Activated CD4-positive, alpha-beta T cell treated with anti-CD3 and anti-CD28 coated beads, Interleukin-2, Interleukin-6, amounts not matched to agents 100 ng/mL and 50 ng/mL, durations not matched to agents 16 hours and 8 hours (primary cell): ENCODE measurements at regions not wholly inside any gene's neighbourhood (a gene's known extent, or its start where the extent isn't known, plus 50 kb on each side); places are given as distances from the start of the nearest gene placed in this dataset.

Experiments used
- DNase-seq: peaks from one replicate; pipeline ENCODE4 v3.0.0-alpha.2; 2020

- DNase-seq, result no peak
These were observed 411.4 kb downstream of the CCDC91 start for GRCh38 chr12:28601570-28602058.

GRCh38 chr12:28602786-28603185 lies 412.5 kb downstream of the CCDC91 start:
- DNase-seq, result no peak

DNA sequence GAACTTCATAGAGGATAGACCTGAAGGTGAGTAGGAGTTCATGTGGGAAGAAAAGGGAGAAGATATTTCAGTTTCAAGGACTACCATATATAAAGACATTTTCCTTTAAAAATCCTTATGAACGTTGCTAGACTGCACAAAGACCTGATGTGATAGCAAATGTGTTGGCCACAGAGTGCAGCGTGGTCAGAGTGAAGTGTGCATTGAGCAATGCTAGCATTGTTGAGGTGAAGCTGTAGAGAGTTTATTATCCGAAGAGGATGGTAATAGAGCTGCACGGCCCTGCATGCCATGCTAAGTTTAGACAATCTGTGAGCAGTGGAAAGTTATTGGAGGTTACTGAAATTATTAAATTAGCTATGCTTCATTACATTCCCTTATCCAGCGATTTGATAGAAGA lies 413.0 kb downstream of the CCDC91 start:
- DNase-seq, result no peak

DNA sequence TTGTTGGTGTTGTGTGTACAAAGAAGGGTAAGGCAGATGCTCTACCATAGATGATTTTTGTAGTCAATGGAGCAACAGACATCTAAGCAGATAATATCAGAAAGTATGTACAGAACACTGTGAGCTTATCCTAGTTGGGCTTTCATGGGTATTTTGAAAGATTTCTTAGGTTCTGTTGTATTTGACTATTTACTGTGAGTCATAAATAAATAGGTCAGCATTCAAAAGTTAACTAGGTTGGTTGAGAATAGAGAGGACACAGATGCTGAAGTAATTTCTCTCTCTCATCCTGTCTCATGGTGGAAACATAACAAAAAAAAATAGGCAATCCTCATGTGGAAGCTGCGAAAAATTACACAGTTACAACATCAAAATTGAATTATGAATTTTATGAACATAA lies 413.5 kb downstream of the CCDC91 start:
- DNase-seq, result no peak

GRCh38 chr12:28604240-28604639 lies 414.0 kb downstream of the CCDC91 start:
- DNase-seq, result no peak

- no peak for DNase-seq
These were observed 416.8 kb downstream of the CCDC91 start for GRCh38 chr12:28606967-28607557.

GRCh38 chr12:28610401-28611114 lies 420.3 kb downstream of the CCDC91 start:
- no peak for DNase-seq

- DNase-seq, result no peak
These were observed 420.8 kb downstream of the CCDC91 start for GRCh38 chr12:28611115-28611435.

DNA sequence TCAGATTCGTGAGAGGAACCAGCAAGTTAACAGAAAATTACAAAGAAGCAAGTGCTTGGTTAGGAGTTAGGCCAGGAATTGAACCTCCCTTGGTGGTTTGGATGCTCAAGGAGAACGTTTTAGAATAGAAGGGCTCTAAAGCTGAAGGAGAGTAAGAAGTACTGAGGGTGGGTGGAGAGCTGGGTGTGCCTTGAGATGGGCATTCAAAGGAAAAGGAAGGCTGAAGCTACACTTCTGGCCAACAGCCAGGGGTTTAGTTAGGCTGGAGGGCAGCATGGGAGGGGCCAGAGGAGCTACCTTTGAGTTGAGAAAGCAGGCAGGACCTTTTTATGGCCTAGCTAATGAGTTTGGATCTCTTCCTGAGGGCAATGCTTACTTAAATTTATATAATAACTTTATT lies 421.2 kb downstream of the CCDC91 start:
- DNase-seq, result no peak

DNA sequence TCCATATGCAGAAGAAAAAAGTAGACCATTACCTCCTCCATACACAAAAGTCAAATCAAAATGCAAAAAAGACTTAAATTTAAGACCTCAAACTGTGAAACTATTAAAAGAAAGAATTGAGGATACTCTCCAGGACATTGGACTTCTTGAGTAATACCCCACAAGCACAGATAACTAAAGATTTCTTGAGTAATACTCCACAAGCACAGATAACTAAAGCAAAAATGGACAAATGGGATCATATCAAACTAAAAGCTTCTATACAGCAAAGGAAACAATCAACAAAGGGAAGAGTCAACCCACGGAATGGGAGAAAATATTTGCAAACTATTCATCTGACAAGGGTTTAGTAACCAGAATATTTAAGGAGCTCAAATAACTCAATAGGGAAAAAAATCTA lies 427.9 kb downstream of the CCDC91 start:
- DNase-seq, result no peak

DNA sequence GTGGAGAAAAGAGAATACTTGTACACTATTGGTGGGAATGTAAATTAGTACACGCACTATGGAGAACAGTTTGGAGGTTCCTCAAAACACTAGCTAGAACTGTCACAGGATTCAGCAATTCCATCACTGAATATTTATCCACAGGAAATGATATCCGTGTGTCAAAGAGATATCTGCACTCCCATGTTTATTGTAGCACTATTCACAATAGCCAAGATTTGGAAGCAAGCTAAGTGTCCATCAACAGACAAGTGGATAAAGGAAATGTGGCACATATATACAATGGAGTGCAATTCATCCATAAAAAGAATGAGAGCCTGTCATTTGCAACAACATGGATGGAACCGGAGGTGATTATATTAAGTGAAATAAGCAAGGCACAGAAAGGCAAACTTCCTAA lies 428.5 kb downstream of the CCDC91 start:
- no peak for DNase-seq

DNA sequence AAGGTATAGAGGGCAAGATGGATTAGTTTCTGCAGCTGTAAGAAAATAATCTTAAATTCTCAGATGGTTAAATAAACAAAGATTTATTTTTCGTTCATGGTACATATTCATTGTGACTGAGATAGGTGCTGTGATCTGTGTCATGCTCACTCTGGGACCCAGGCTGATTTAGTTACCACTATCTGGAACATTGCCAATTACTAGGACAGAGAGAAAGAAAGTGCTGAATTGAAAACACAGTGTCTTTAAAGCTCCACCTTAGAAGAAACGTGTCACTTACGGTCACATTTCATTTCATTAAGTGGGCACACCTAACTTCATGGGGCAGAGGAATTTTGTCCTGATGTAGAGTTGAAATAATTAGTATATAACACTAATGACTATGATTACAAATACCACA lies 430.0 kb downstream of the CCDC91 start:
- DNase-seq, result no peak

DNA sequence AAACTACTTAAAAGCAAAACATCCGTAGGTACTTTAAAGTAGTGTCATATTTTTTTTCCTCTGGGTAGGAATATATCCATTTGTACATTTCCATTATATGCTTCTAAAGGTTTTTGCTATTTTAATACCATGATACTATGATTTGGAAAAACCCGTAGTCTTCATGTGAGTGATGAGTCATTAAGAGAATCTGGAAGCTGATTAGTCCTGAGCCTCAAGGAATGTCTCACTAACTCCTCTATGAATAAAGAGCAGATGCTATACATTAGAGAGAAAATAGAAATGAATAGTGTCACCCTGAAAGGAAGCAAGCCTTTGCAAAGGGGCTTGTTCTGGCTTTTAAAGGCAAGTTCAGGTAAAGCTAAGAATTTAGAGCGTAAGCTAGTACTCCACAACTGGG lies 432.1 kb downstream of the CCDC91 start:
- no peak for DNase-seq

DNA sequence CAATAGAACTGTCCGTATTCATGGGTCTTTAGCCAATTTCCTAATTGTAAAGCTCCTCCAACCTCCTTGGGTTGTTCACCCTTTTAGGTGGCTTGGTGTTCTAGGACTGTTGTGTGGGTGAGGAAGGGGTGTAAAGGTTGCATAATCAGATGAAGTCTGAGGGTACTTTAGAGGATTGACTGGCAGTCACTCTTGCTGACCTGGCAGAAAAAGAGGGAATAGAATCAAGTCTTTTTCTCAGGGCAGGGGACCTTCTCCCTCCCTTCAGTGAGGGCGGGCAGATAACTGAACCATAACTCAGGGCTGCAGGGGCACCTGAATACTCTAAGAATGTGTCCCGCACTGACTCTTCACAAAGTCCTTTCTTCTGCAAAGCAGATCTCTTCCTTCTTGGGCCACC lies 436.2 kb downstream of the CCDC91 start:
- no peak for DNase-seq

DNA sequence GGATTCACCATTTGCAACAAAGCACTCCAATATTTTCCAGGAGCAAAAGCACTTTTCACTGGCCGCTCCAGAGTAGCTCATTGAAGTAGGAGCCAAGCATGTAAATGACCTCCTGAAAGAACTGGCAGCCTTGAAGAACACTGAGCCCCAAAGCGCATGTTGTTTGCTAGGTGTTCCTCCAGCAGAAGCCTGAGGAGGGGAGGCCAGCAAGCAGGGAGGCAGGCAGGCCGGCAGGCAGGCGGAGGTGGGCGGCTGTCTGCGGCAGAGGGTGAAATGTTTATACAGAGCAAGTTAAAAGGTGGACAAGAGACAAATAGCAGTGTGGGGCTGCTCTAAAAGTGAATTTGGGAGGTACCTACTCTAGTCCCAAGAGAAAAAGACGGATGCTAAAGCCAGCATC lies 439.4 kb downstream of the CCDC91 start:
- DNase-seq, result no peak

DNA sequence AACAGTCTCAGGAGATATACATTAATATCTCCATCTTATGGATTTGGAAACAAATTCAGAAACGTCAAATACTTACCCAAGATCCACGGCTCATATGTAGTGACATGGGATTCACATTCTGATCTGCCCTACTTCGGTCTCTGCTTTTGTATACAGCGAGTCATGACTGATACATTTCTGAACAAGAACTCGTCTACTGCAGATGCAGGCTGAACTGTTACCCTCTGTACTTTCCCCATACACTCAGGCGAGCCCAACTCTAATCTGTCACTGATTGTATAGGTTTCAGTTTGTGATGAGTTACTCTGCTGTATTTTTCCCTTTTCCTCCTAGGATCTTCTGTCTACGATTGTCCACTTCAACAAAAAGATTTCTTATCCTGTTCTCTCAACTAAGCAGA lies 441.6 kb downstream of the CCDC91 start:
- DNase-seq, result no peak

DNA sequence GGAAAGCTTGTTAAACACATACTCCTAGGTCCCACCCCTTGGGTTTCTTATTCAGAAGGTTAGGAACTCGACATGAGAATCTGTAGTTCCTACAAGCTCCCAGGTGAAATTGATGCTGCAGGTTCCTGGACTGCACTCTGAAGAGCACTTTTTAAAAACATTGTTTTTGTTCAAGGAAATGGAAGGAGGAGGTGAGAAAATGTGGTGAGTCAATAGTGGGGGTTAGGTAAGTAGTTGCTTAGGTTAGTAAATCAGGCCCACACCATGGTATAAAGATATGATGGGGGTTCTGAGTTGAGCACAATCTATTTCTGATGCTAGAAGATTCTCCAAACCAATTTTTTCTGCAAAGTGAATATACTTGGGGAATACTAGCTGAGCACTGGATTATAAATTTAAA lies 450.3 kb downstream of the CCDC91 start:
- DNase-seq, result no peak

DNA sequence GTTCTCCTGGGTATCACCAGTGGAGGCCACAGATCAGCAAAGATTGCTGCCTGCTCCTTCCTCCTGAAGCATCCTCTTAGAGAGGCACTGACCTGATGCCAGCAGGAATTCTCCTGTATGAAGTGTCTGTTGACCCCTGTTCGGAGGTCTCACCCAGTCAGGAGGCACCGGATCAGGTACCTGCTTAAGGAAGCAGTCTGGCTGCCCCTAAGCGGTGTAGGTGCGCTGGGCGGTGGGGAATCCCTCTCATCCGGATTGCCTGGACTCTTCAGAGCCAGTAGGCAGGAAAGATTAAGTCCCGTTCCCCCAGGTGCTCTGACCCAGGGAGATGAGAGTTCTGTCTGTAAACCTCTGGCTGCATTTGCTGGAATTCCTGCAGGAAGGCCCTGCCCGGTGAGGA lies 455.2 kb downstream of the CCDC91 start:
- DNase-seq, result no peak

- DNase-seq, result no peak
These were observed 455.6 kb downstream of the CCDC91 start for GRCh38 chr12:28645891-28646290.

- no peak for DNase-seq
These were observed 460.6 kb downstream of the CCDC91 start for GRCh38 chr12:28650906-28651305.

DNA sequence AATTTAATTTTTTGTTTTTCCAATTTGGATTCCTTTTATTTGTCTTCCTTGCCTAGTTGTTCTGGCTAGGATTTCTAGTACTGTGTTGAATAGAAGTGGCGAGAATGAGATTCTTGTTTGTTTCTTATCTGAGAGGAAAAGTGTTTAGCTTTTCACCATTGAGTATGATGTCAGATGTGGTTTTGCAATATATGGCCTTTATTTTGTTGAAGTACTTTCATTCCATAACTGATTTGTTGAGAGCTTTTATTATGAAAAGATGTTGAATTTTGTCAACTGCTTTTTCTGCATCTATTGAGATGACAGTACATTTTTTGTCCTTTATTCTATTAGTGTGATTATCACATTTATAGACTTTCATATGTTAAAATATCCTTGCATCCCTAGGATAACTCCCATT lies 462.0 kb downstream of the CCDC91 start:
- DNase-seq, result no peak

- DNase-seq, result no peak
These were observed 467.1 kb upstream of the FAR2 start for GRCh38 chr12:28681980-28682379.

- DNase-seq, result no peak
These were observed 465.7 kb upstream of the FAR2 start for GRCh38 chr12:28683366-28683765.

DNA sequence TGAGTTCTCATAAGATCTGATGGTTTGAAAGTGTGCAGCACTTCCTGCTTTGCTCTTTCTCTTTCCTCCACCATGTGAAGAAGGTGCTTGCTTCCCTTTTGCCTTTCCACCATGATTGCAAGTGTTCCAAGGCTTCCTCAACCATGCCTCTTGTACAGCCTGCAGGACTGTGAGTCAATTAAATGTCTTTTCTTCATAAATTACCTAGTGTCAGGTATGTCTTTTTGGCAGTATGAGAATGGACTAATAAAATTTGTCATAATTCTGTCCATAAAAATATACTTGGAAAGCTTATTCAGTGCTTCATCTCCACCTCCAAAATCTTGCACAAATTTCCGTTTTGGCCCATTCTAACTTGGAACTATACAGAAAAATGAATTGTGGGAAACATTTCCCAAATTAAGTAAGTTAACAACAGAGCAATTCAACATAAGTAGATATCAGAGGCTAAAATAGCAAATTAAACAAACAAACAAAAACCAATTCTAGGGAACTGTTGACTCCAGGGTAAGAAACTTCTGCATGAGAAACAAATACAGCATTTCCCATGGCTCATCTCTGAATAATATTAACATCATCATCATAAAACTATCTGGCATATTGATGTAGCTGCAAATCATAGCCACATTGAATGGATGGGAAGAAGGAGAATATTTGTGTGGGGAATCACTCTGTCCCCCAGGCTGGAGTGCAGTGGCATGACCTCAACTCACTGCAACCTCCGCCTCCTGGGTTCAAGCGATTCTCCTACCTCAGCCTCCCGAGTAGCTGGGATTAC lies 459.5 kb upstream of the FAR2 start:
- no peak for DNase-seq
